Hematopoietic multipotent progenitor cell treated with erythropoietin and hydrocortisone succinate and interleukin-3 and kit ligand, for 17 days (in vitro differentiated cells): ENCODE measurements at regions not wholly inside any gene's neighbourhood (a gene's known extent, or its start where the extent isn't known, plus 50 kb on each side); places are given as distances from the start of the nearest gene placed in this dataset.
"Not testable (repeated sequence)": the region's sequence is repeated elsewhere in the genome, so short reads cannot be mapped to it uniquely, and the experiment has no call there.

Experiments
- DNase-seq: peaks from one replicate; pipeline ENCODE4 v3.0.0-alpha.2; 2015; ENCODE audit warnings: low spot score

- no peak for DNase-seq
Measured at GRCh38 chr7:42567051-42567450, 330.0 kb upstream of the GLI3 start.

- DNase-seq: no peak
Measured at GRCh38 chr7:42561797-42562196, 324.8 kb upstream of the GLI3 start.

- DNase-seq: no peak
Measured at GRCh38 chr7:42560866-42561265, 323.9 kb upstream of the GLI3 start.

GRCh38 chr7:42554932-42555331 lies 317.9 kb upstream of the GLI3 start:
- not testable (repeated sequence) for DNase-seq

- no peak for DNase-seq
Measured at GRCh38 chr7:42552227-42552626, 315.2 kb upstream of the GLI3 start.

GRCh38 chr7:42550706-42551470 lies 313.9 kb upstream of the GLI3 start:
- DNase-seq: no peak

GRCh38 chr7:42549866-42550485 lies 313.0 kb upstream of the GLI3 start:
- no peak for DNase-seq

GRCh38 chr7:42548816-42549611 lies 312.0 kb upstream of the GLI3 start:
- no peak for DNase-seq

- DNase-seq: no peak
Measured at GRCh38 chr7:42545049-42545724, 308.2 kb upstream of the GLI3 start.

- no peak for DNase-seq
Measured at GRCh38 chr7:42543953-42544352, 306.9 kb upstream of the GLI3 start.

GRCh38 chr7:42542446-42542845 lies 305.4 kb upstream of the GLI3 start:
- not testable (repeated sequence) for DNase-seq

- DNase-seq: no peak
Measured at GRCh38 chr7:42534441-42534840, 297.4 kb upstream of the GLI3 start.

- DNase-seq: no peak
Measured at GRCh38 chr7:42527004-42527403, 290.0 kb upstream of the GLI3 start.

- DNase-seq: no peak
Measured at GRCh38 chr7:42522227-42522991, 285.4 kb upstream of the GLI3 start.

- DNase-seq: no peak
Measured at GRCh38 chr7:42511027-42511426, 274.0 kb upstream of the GLI3 start.

GRCh38 chr7:42506097-42506496 lies 269.1 kb upstream of the GLI3 start:
- no peak for DNase-seq

GRCh38 chr7:42502022-42502421 lies 265.0 kb upstream of the GLI3 start:
- DNase-seq: no peak

GRCh38 chr7:42495256-42495655 lies 258.2 kb upstream of the GLI3 start:
- DNase-seq: no peak

- no peak for DNase-seq
Measured at GRCh38 chr7:42494736-42495135, 257.7 kb upstream of the GLI3 start.

- DNase-seq: no peak
Measured at GRCh38 chr7:42494199-42494710, 257.2 kb upstream of the GLI3 start.

GRCh38 chr7:42493436-42494198 lies 256.6 kb upstream of the GLI3 start:
- DNase-seq: no peak
